HG02885 (cell line): ENCODE measurements at regions not wholly inside any gene's neighbourhood (a gene's known extent, or its start where the extent isn't known, plus 50 kb on each side); places are given as distances from the start of the nearest gene placed in this dataset.

Experiments used
- ATAC-seq: cut with Tn5 transposase; IDR thresholded peaks from one replicate; pipeline ENCODE4 v1.9.1; 2021; ENCODE audit warnings: mild to moderate bottlenecking; ENCODE audit not compliant: unreplicated experiment, poor library complexity

DNA sequence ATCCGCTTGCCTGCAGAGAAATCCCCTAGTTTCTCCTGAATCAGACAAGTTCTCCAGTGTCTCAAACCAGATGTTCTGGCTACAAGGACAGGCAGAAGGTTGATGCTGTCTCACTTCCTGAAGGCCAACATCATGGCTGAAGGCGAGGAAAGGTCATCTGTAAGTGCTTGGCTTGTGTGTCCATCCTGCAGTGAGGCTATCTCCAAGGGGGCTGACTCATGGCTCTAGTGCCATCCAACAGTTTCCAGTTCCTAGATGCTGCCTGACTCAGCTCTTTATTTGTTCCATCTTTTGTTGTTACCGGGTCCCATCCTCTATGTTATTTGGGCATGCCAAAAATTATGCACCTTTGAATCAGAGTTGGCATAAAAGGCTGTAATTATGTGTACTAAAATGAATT is 232.1 kb upstream of the TBX3 start:
- ATAC-seq: no peak

- ATAC-seq: no peak
Measured at GRCh38 chr12:114913871-114914801, 230.2 kb upstream of the TBX3 start.

DNA sequence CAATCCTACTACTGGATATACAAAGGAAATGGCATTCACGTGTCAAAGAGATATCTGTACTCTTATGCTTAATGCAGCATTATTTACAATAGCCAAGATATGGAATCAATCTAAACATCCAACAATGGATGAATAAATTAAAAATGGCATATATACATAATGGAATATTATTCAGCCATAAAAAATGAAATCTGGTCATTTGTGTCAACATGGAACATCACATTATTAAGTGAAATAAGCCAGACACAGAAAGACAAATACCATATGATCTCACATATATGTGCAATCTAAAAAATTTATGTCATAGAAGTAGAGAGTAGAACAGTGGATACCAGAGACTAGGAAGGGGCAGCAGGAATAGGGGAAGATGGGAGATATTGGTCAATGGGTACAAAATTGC is 228.8 kb upstream of the TBX3 start:
- no peak for ATAC-seq

GRCh38 chr12:114911196-114911595 is 227.2 kb upstream of the TBX3 start:
- ATAC-seq: no peak

DNA sequence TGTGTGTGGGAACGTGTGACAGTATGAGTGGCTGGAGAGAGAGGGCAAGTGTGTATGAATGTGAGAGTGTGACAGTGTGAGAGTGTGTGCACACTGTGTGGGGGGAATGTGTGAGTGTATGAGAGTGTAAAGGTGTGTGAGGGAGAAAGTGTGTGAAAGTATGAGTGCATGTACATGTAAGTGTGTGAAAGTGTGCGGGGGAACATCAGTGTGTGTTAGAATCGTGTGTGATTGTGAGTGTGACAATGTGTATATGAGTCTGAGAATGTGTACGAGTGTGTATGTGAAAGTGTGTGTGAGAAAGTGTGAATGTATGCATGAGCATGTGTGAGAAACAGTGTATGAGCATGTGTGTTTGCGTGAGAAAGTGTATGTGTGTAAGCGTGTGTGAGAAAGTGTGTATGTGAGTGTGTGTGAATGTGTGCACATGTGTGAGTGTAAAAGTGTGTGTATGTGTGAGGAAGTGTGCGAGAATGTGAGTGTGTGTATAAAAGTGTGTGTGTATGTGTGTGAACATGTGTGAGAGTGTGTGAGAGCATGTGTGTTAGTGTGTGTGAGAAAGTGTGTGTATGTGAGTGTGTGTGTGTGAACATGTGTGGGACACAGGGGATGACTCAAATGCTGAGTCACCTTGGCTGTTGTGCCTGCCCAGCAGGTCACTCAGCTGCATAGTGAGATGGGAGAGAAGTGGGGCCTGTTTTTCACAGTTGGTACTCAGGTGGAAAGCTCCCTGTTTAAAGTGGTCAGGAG is 220.5 kb upstream of the TBX3 start:
- ATAC-seq: no peak

- no peak for ATAC-seq
Measured at GRCh38 chr12:114903083-114903691, 219.2 kb upstream of the TBX3 start.

DNA sequence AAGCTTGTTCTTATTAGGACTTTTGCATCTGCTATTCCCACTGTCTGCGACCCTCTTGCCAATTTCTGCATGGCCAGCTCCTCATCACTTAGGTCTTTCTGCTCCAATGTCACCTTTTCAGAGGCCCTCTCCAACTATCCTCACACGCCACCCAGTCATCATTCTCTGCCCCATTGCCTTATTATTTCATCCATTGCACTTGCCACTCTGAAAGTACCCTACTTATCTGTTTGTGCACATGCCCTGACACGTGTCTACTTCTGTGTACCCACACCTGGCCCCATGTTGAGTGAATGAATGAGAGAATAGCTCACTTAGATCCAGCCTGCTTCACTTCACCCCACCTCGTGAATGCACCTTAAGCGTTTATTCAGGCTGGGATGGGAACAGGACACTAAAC is 218.7 kb upstream of the TBX3 start:
- no peak for ATAC-seq

DNA sequence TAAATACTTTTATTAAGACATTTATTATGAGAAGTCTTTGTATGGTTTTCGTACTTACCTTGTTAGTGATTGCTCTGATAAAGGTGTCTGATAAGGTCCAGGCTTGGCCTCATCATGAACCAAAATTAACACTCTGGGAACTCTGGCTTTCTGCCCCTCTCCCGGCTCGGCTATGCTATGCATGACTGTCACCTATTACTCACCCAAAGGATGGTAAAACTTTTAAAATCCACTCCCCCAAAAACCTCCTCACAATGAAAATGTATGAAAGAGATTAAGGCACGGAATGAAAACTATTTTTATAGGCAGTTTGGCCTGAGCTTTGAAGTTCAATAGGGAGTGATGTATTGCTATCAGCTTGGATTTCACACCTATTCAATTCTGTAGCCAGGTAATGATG is 217.3 kb upstream of the TBX3 start:
- no peak for ATAC-seq

DNA sequence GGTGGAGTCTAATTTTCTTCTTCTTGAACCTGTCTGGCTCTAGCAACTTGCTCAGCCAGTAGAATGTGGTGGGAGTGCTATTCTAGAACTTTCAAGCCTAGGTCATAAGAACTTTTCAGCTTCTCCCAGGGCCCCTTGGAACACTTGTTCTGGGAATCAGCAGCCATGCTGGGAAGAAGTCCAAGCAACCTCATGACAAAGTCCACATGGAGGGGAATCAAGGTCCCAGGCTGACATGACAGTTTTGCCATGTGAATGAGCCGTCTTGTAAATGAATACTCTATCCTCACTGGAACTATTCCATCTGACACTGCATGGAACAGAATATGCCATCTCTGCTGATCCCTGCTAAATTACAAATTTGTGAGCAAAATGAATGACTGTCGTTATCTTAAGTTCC is 214.2 kb upstream of the TBX3 start:
- no peak for ATAC-seq

DNA sequence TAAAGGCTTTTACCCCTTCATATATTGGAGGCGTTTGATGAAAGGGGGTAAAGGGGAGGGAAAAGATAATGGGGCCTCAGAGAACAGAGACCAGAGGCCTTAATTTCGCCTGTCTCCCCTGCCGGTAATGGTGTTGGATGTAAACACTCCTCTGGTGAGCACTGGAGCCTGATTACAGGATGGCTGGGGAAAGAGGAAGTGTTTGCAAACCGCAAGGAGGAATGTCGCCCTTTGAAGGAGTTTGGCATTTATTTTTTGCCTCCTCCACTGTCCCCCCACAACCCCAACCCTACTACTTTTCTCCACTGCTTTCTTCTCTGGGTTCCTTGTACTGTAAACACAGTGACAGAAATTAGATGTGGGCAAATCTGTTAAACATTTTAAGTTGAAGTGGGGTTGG is 211.9 kb upstream of the TBX3 start:
- ATAC-seq: no peak

DNA sequence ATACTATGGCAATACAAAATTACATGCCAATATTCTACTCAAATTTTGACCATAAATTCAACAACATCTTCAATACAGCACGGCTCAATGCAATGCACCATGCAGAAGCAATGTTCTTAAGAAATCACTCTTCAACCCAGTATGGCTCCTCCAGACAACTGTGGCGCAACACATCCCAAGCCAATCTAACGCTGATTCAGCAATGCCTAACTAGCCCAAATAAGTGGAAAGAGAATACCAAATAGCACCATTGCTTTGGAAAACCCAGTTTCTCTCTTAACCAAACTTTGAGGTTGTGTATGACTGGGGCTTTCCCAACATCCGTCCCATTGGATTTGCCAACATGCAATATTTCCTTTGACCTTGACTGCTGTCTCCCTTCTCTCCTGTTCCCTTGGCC is 211.1 kb upstream of the TBX3 start:
- no peak for ATAC-seq

- ATAC-seq: no peak
Measured at GRCh38 chr12:114894076-114894475, 210.1 kb upstream of the TBX3 start.

DNA sequence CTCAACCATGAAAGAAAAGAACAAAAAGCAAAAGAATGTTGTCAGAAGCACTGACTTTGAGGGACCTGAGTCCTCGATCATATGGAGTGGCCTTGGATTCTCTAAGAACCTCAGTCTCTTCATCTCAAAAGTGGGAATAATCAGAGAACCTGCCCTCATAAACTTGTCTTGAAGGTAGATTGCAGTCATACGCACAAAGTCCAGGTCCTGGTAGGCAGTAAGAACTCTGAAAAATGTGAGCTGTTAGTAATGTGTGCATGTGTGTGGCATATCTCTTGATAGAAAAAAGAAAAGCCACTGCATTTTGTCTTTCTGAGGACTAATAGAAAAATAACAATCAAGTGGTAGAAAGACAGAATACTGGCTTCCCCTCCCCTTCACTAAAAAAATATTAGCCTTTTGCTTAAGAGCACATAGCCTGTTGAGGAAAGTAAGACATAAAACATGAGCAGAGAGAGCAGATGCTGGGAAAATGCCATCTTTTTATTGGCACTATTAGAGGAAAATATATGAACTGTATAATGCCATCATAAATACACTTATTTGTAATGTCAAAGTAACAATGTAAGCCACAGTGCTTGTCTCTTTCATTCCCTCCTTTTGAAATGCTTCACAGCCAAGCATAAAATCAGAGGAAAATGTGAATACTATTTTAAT is 205.1 kb upstream of the TBX3 start:
- no peak for ATAC-seq

DNA sequence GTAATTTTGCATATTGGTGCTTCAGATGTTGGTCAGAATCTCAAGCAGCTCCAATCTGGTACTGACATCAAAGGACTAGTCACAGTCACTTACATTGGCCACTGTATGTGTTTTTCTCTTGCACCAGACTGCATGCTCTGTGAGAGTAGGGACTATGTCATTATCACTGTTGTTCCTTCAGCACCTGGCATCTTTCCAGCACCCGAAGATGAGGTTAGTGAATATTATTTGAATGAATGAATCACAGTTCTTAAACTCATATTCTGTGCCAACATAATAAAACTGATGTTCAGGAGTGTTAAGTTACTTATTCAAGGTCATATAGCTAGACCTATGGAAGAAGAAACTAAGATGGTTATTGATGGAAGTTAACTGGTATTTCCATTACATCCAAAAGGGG is 204.5 kb upstream of the TBX3 start:
- no peak for ATAC-seq

- no peak for ATAC-seq
Measured at GRCh38 chr12:114885501-114885900, 201.5 kb upstream of the TBX3 start.

DNA sequence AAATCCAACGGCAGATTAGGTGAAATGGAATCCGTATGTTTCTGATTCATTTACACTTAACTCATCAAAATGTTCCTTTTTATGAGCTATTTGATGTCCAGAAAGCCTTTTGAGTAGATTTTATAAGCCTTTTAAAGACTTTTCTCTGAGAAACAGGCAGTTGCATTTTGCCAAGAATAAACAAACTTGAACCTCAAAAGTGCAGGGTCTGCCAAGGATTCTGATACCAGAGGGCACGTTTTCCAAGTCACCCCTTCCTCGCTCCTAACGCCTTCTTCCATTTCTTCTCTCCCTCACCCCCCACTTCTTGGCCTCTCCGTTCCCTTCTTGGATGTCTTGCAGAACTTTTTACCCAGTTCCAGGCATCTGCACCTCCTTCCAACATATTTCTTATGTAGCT is 200.6 kb upstream of the TBX3 start:
- no peak for ATAC-seq

DNA sequence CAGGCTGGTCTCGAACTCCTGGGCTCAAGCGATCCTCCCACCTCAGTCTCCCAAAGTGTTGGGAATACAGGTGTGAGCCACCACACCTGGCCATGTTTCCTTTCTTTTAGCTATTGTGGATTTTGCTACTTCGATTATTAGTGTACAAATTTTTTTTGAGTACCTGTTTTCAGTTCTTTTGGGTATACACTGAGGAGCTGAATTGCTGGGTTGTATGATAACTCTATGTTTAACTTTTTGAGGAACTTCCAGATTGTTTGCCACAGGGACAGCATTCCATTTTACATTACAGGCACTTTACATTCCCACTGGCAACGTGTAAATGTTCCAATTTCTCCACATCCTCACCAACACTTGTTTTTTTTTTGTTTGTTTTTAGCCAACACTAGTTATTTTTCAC is 198.1 kb upstream of the TBX3 start:
- ATAC-seq: no peak

DNA sequence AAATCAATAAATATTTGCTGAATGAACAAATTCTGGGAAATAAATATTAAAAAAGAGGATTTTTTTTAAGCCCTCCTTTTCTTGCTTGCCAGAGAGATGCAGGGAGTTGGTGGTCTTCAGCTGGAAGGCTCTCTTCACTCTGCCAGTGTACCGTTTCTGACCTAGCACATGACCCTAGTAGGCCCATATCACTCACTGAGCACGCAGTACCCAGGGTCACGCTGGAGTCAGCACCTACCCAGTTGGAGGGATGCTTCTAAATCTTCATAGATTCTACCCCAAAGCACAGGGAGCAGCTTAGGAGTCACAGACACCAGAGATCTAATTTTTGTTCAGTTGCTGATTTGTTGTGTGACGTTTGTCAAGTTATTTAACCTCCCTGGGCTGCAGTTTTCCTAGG is 195.4 kb upstream of the TBX3 start:
- no peak for ATAC-seq

DNA sequence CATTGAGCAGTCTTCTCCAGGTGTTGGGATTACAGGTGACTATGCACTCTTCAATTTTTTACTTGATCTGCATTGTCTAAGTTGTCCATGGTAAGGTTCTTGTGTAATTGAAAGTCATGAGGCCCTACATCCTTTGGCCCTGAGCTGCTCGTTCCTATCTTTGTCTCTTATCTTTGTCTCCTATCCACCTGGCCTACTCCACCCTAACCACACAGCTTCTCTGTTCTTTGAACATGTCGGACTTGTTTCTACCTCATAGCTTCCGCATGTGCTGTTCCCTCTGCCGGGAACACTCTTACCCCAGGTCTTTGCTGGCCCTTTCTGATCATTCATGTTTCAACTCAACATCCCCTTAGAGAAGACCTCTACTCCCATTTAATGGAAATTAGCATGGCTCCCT is 194.8 kb upstream of the TBX3 start:
- ATAC-seq: no peak

DNA sequence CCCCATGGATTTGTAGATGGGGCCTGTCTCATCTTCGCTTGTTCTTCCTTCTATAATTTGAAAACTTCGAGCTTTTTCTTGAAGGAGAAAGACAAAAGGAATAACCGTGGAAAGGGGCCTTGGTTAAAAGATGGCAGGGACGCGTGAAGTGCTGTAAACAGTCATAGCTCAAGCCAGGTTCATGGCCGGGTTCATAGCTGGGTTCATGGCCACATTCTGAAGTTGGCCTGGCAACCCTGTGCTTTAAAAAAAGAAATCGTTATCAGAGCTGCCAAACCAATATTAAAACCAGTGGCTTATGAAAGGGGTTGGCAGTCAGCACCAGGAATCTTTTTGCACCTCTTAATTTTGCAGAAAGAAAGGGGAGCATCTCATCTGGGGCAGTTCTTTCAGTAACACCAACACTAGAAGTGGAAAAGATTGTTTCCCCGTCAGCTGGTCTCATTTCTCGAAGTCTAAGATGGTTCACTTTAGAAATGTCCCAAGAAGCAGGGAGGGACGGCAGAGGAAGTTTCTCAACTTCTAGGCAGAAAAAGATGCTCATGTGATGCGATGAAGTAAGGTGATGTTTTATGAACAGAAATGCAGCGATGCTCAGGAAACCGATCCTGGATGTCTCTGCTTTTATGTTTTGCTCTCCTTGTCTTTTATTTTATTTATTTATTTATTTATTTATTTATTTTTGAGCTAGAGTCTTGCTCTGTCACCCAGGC is 193.1 kb upstream of the TBX3 start:
- ATAC-seq: no peak
